ENCODE measurements at regions not wholly inside any gene's neighbourhood (a gene's known extent, or its start where the extent isn't known, plus 50 kb on each side); places are given as distances from the start of the nearest gene placed in this dataset.

GRCh38 chr3:25306705-25307104, 121.4 kb upstream of the RARB start:
- H3K9ac ChIP-seq (ENCODE audit: low read depth, low read length), result no peak overlapping the region
- H3K9me3 ChIP-seq (ENCODE audit: control insufficient read depth, insufficient read depth, low read length), result no peaks in the 10 kb centered on the region
- H3K4me1 ChIP-seq (ENCODE audit: insufficient read depth, low read length), result 0 out of 2 replicates have a peak, but pooled peaks cover 5% of the 10 kb centered on the region
- H3K36me3 ChIP-seq (ENCODE audit: insufficient read depth, low read length), result no peaks in the 10 kb centered on the region

GRCh38 chr3:25313286-25313685, 114.8 kb upstream of the RARB start:
- H3K9ac ChIP-seq (ENCODE audit: low read depth, low read length), result no peak overlapping the region
- H3K36me3 ChIP-seq (ENCODE audit: insufficient read depth, low read length), result no peaks in the 10 kb centered on the region
- H3K4me1 ChIP-seq (ENCODE audit: insufficient read depth, low read length), result no peaks in the 10 kb centered on the region
- H3K9me3 ChIP-seq (ENCODE audit: control insufficient read depth, insufficient read depth, low read length), result no peaks in the 10 kb centered on the region

GRCh38 chr3:25324954-25325655, 103.0 kb upstream of the RARB start:
- H3K4me1 ChIP-seq (ENCODE audit: insufficient read depth, low read length), result peaks cover 12% of the 10 kb centered on the region; the same call in 1 of the 2 replicates
- H3K9me3 ChIP-seq (ENCODE audit: control insufficient read depth, insufficient read depth, low read length), result no peaks in the 10 kb centered on the region
- H3K36me3 ChIP-seq (ENCODE audit: insufficient read depth, low read length), result no peaks in the 10 kb centered on the region
- no peak overlapping the region for H3K9ac ChIP-seq (ENCODE audit: low read depth, low read length)

DNA sequence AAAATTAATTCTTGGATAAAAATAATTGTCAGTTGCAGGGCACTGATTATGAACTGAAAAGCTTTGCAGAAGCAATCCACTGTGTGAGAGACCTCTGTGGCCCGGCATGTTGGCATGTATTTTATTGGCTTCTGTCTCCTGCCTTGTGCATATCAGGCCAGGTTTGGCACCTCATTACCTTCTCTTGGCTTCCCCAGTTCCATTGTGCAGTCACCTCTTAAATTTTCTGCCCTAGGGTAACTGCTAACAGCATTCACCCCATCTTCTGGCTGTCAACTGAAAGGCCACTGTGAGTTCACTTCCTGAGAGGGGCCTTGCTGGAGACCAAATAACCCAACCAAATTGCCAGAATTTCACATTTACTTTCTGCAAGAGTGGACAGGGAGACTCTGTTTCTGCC, 92.7 kb upstream of the RARB start:
- Histone ChIP-seq H3K36me3 (ENCODE audit: insufficient read depth, low read length) (no peaks in the 10 kb centered on the region), H3K9me3 (ENCODE audit: control insufficient read depth, insufficient read depth, low read length) (no peaks in the 10 kb centered on the region), H3K9ac (ENCODE audit: low read depth, low read length) (no peak overlapping the region), H3K4me1 (ENCODE audit: insufficient read depth, low read length) (no peaks in the 10 kb centered on the region)

- Histone ChIP-seq H3K4me1 (ENCODE audit: insufficient read depth, low read length) (no peaks in the 10 kb centered on the region), H3K36me3 (ENCODE audit: insufficient read depth, low read length) (no peaks in the 10 kb centered on the region), H3K9ac (ENCODE audit: low read depth, low read length) (no peak overlapping the region), H3K9me3 (ENCODE audit: control insufficient read depth, insufficient read depth, low read length) (no peaks in the 10 kb centered on the region)
Observed at GRCh38 chr3:25338158-25338725, 89.8 kb upstream of the RARB start.

DNA sequence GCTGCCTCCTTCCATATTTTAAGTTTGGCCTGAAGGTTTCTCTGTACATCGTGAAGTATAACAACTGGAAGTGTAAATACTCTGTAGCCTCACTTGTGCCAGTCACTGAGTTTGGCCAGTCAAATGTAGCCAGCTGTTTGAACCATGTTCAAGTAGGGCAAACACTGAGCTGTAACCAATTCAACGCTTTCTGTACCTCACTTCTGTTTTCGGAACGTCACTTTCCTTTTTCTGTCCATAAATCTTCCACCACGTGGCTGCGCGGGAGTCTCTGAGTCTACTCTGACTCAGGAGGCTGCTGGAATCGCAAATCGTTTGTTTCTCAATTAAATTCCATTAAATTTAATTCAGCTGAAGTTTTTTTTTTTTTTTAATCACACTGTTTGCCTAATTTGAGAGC, 88.8 kb upstream of the RARB start:
- no peaks in the 10 kb centered on the region for H3K4me1 ChIP-seq (ENCODE audit: insufficient read depth, low read length)
- H3K9ac ChIP-seq (ENCODE audit: low read depth, low read length), result no peak overlapping the region
- no peaks in the 10 kb centered on the region for H3K9me3 ChIP-seq (ENCODE audit: control insufficient read depth, insufficient read depth, low read length)
- no peaks in the 10 kb centered on the region for H3K36me3 ChIP-seq (ENCODE audit: insufficient read depth, low read length)

DNA sequence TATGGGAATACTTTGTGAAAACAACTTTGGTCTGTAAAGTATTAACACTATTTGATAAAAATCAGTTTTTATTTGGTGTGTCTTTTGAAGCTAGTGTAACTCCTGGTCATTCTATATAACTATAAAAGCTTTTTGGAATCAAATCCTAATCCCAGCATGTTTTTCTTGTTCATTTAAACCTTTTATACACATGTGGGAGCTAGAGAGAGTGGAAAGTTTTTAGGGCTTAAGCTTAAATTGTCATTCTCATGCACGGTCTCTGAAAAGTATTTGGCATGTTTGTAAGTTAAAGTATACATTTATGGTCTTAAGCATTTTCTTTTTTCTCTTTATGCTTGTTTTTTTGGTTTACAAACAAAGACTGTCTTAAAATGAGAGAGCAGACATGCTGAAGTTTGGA, 83.4 kb upstream of the RARB start:
- Histone ChIP-seq H3K9me3 (ENCODE audit: control insufficient read depth, insufficient read depth, low read length) (no peaks in the 10 kb centered on the region), H3K36me3 (ENCODE audit: insufficient read depth, low read length) (no peaks in the 10 kb centered on the region)

DNA sequence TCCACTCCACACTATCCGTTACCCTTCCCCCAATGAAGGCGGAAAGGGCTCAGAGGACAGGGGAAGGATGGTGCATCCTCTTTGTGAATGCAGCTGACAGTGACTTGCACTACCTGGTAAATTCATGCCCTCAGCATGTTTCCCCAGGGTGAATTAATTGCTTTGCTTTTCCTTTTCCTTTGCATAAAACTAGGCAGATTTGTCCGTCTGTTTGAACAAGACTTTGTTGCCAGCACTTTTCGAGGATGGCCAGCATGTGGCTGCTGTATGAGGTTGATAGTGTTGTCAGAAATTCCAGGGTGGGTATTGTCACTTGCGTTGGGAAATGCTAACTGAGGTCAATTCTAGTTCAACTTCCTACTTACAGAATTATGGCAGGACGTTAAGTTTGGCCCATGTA, 79.0 kb upstream of the RARB start:
- no peaks in the 10 kb centered on the region for H3K36me3 ChIP-seq (ENCODE audit: insufficient read depth, low read length)
- no peak overlapping the region for H3K9ac ChIP-seq (ENCODE audit: low read depth, low read length)
- H3K4me1 ChIP-seq (ENCODE audit: insufficient read depth, low read length), result no peaks in the 10 kb centered on the region
- no peaks in the 10 kb centered on the region for H3K9me3 ChIP-seq (ENCODE audit: control insufficient read depth, insufficient read depth, low read length)

More for the DNA sequence above, 83.4 kb upstream of the RARB start:
- no peaks in the 10 kb centered on the region for H3K4me1 ChIP-seq (ENCODE audit: insufficient read depth, low read length)
- no peak overlapping the region for H3K9ac ChIP-seq (ENCODE audit: low read depth, low read length)

DNA sequence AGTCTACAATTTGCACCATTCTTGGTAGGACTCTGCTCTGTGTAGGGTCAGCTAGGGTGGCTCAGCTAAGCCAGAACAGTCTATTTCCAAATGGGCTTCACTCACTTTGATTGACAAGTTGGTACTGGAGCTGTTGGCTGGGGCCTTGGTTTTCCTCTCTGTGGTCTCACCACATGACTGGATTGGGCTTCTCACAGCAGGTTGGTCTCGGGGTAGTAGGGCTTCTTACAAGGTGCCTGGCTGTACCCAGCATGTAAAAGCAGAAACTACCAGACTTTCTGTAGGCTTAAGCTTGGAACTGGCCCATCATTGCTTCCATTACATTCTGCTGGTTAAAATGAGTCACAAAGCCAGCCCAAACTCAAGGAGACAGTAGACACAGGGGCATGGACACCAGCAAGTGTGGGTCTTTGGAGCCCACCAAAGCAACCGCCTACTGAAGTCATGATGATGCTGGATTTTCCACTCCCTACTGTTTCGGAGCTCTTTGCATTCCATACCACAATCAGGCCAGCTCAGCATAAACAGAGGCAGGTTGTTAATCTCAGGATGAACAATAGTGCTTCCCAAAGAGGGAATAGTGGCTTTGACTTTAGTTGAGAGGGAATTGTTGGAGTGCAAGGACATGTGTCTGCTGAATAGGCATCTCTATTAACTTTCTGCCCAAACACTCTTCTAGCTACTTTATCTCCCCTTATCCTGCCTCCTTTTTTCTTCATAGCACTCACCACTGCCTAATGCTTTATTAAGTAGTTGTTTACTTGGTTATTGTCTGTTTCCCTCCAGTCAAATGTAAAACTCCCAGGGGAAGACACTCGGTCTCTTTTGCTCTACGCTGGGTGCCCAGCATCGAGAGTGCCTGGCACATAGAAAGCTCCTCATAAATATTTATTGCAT, 78.0 kb upstream of the RARB start:
- Histone ChIP-seq H3K9ac (ENCODE audit: low read depth, low read length) (no peak overlapping the region), H3K4me1 (ENCODE audit: insufficient read depth, low read length) (no peaks in the 10 kb centered on the region), H3K9me3 (ENCODE audit: control insufficient read depth, insufficient read depth, low read length) (no peaks in the 10 kb centered on the region), H3K36me3 (ENCODE audit: insufficient read depth, low read length) (no peaks in the 10 kb centered on the region)

GRCh38 chr3:25350725-25351114, 77.3 kb upstream of the RARB start:
- Histone ChIP-seq H3K9me3 (ENCODE audit: control insufficient read depth, insufficient read depth, low read length) (no peaks in the 10 kb centered on the region), H3K9ac (ENCODE audit: low read depth, low read length) (no peak overlapping the region), H3K36me3 (ENCODE audit: insufficient read depth, low read length) (no peaks in the 10 kb centered on the region), H3K4me1 (ENCODE audit: insufficient read depth, low read length) (no peaks in the 10 kb centered on the region)

DNA sequence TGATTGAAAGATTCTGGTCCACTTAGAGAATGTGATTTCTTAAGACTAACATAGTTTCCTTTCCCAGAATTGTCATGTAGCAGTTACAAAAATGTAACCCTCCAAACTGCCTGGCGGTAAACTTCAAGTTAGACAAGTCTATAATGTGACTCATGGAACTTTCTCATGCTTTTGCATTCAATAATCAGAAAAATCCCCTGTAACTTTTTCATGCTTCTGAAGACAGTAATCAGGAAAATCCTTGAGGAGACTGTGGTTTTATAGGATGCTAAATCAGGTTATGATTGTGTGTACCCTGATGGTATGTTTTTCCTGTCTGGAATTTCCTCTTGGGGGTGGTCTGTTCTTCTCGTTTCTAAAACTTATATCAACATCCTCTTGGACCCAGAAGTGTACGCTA, 74.0 kb upstream of the RARB start:
- no peaks in the 10 kb centered on the region for H3K4me1 ChIP-seq (ENCODE audit: insufficient read depth, low read length)
- H3K36me3 ChIP-seq (ENCODE audit: insufficient read depth, low read length), result no peaks in the 10 kb centered on the region
- H3K9ac ChIP-seq (ENCODE audit: low read depth, low read length), result no peak overlapping the region
- no peaks in the 10 kb centered on the region for H3K9me3 ChIP-seq (ENCODE audit: control insufficient read depth, insufficient read depth, low read length)

GRCh38 chr3:25355034-25355885, 72.8 kb upstream of the RARB start:
- Histone ChIP-seq H3K4me1 (ENCODE audit: insufficient read depth, low read length) (no peaks in the 10 kb centered on the region), H3K9me3 (ENCODE audit: control insufficient read depth, insufficient read depth, low read length) (no peaks in the 10 kb centered on the region), H3K36me3 (ENCODE audit: insufficient read depth, low read length) (no peaks in the 10 kb centered on the region), H3K9ac (ENCODE audit: low read depth, low read length) (no peak overlapping the region)

DNA sequence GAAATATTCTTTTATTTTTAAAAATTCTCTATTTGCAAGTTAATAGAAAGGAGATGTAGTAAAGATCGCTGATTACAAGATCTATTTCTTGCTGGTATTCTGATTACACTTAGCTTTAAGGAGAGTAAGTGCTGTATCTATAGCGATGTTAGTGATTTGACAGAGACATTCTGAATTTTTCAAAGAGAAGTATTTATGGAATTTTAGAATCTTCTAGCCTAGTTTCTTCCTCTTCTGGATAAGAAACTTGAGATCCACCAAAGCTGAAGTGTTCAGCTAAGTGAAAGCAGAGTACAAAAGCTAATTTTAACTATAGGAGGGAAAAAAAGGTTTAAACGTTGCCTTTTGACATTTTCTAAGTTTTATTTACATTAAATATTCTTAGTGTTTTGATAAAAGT, 72.1 kb upstream of the RARB start:
- no peaks in the 10 kb centered on the region for H3K4me1 ChIP-seq (ENCODE audit: insufficient read depth, low read length)
- no peak overlapping the region for H3K9ac ChIP-seq (ENCODE audit: low read depth, low read length)
- H3K9me3 ChIP-seq (ENCODE audit: control insufficient read depth, insufficient read depth, low read length), result no peaks in the 10 kb centered on the region
- H3K36me3 ChIP-seq (ENCODE audit: insufficient read depth, low read length), result no peaks in the 10 kb centered on the region

DNA sequence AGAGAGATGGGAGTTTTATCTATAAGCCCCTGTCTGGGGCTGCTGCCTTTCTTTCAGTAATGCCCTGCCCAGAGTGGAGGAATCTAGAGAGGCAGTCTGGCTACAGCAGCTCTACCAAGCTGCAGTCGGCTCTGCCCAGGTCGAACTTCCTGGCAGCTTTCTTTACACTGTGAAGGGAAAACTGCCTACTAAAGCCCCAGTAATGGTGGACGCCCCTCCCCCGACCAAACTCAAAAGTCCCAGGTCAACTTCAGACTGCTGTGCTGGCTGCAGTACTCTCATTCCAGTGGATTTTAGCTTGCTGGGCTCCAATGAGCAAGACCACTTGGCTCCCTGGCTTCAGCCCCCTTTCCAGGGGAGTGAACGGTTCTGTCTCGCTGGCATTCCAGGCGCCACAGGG, 65.9 kb upstream of the RARB start:
- no peaks in the 10 kb centered on the region for H3K36me3 ChIP-seq (ENCODE audit: insufficient read depth, low read length)
- H3K9ac ChIP-seq (ENCODE audit: low read depth, low read length), result no peak overlapping the region
- no peaks in the 10 kb centered on the region for H3K4me1 ChIP-seq (ENCODE audit: insufficient read depth, low read length)
- no peaks in the 10 kb centered on the region for H3K9me3 ChIP-seq (ENCODE audit: control insufficient read depth, insufficient read depth, low read length)

All from ES-I3 (cell line).